Panc1 (cell line): ENCODE measurements at regions not wholly inside any gene's neighbourhood (a gene's known extent, or its start where the extent isn't known, plus 50 kb on each side); places are given as distances from the start of the nearest gene placed in this dataset.
"Not testable (repeated sequence)": the region's sequence is repeated elsewhere in the genome, so short reads cannot be mapped to it uniquely, and the experiment has no call there.

ENCODE experiments used
- ATAC-seq: fragments of 200-7000 bp; cut with Tn5 transposase; 2 replicates; pipeline ENCODE4 v1.9.1; 2020; ENCODE audit warnings: mild to moderate bottlenecking, moderate library complexity
- BruUV-seq: library from RNA; stranded (reverse); fragments of 400-500 nt; replicated peaks from 2 replicates; lab custom pipeline; 2021; lab: Mats Ljungman, UMichigan
- CTCF ChIA-PET: fragments of 300-600 bp; sonication (Branson Sonifier 250); formaldehyde crosslinking; loops from one replicate; lab custom pipeline; 2022; ENCODE audit warnings: antibody characterized with exemption; lab: Charles Lee
- POLR2A ChIA-PET: fragments of 300-600 bp; sonication (Branson Sonifier 250); formaldehyde crosslinking; loops from one replicate; lab custom pipeline; 2022; ENCODE audit warnings: antibody characterized with exemption; lab: Charles Lee
- DNase-seq: peaks from one replicate; pipeline ENCODE4 v3.0.0-alpha.2; 2010; ENCODE audit warnings: low read depth, low spot score
- H3K27ac ChIP-seq: 2 replicates; pipeline ENCODE4 v1.5.1; 2011; ENCODE audit warnings: mild to moderate bottlenecking, low read length, inconsistent platforms
- H3K27me3 ChIP-seq: fragments of 200-500 bp; sonication (Bioruptor generic); 2 replicates; pipeline ENCODE4 v1.6.0; 2014; ENCODE audit warnings: low read length, inconsistent platforms; ENCODE audit not compliant: control insufficient read depth, insufficient read depth
- H3K36me3 ChIP-seq: fragments of 200-500 bp; sonication (Bioruptor generic); 2 replicates; pipeline ENCODE4 v1.5.1; 2014; ENCODE audit warnings: inconsistent platforms, mild to moderate bottlenecking, low read length, moderate library complexity; ENCODE audit not compliant: control insufficient read depth, insufficient read depth
- H3K4me1 ChIP-seq: 2 replicates; pipeline ENCODE4 v1.5.1; 2011; ENCODE audit warnings: inconsistent platforms, mild to moderate bottlenecking, low read length, moderate library complexity; ENCODE audit not compliant: control insufficient read depth, insufficient read depth
- H3K4me3 ChIP-seq, 2 experiments: 2 replicates each; pipeline ENCODE4 v1.5.1; 2011 to 2012; ENCODE audit warnings: low read depth in 2 of 2, low read length in 2 of 2, mild to moderate bottlenecking in 2 of 2, inconsistent platforms in 1 of 2, moderate library complexity in 1 of 2
- H3K9me3 ChIP-seq: fragments of 200-500 bp; sonication (Bioruptor generic); 2 replicates; pipeline ENCODE4 v1.5.1; 2014; ENCODE audit warnings: low read depth, mild to moderate bottlenecking, inconsistent platforms, low read length, moderate library complexity; ENCODE audit not compliant: control insufficient read depth, insufficient read depth
- POLR2AphosphoS5 ChIP-seq: IDR thresholded peaks from 2 replicates; pipeline ENCODE4 v1.6.1; 2012; ENCODE audit warnings: mild to moderate bottlenecking, low read depth, low read length, moderate library complexity
- REST ChIP-seq, 2 experiments: IDR thresholded peaks; 2 replicates each; pipeline ENCODE4 v1.6.1; 2011 to 2012; ENCODE audit warnings: low read depth in 2 of 2, control low read depth in 1 of 2, low read length in 1 of 2, mild to moderate bottlenecking in 1 of 2, moderate library complexity in 1 of 2; ENCODE audit not compliant: insufficient read depth in 1 of 2
- SIN3A ChIP-seq: IDR thresholded peaks from 2 replicates; pipeline ENCODE4 v1.6.1; 2012; ENCODE audit warnings: low read depth, mild to moderate bottlenecking, low read length, moderate library complexity, borderline replicate concordance; ENCODE audit not compliant: insufficient read depth
- TCF7L2 ChIP-seq: IDR thresholded peaks from 2 replicates; pipeline ENCODE4 v1.6.1; 2011; ENCODE audit warnings: mild to moderate bottlenecking, low read depth, low read length, inconsistent platforms
- in situ Hi-C: cut with HindIII; loops from 2 replicates; pipeline ENCODE4 v1.10.0; 2016; ENCODE audit warnings: low sequenced_read_pairs, low pct_unique_long_range_greater_than_20kb
- intact Hi-C: fragments of 100-400 bp; cut with micrococcal nuclease; formaldehyde crosslinking; loops from one replicate; pipeline ENCODE4 v1.10.0; 2022; ENCODE audit not compliant: unreplicated experiment
- TF ChIP-seq, protein P1 (sequence below): fragments of 450-650 bp; IDR thresholded peaks from 2 replicates; pipeline ENCODE4 v1.5.1; 2017; ENCODE audit warnings: mild to moderate bottlenecking

DNA sequence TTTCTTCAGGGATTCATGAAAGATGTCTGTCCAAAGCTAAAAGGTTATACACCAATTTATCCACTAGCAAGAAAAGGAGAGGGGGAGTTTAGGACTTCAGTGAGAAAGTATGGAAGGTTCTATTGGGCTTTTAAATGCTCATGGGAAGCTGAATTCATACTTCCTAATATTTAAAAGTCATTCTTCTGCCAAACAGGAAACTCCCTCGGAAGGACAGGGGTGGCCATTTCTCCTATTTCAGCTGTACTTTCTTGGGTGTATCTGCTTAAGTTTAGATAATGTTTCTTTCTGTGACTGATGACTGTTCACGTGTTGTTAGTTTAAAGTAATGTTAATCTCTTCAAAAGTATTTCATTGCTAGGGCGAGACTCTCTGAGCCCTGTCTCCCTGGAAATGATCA, 80.5 kb upstream of the IFNGR1 start:
- Histone ChIP-seq H3K4me3 (no peak overlapping the region), H3K27me3 (0 out of 2 replicates have a peak, but pooled peaks cover 5% of the 10 kb centered on the region), H3K27ac (no peak overlapping the region), H3K9me3 (no peaks in the 10 kb centered on the region), H3K4me1 (no peaks in the 10 kb centered on the region), H3K36me3 (no peaks in the 10 kb centered on the region)
- no peak for DNase-seq
- POLR2A ChIA-PET, result no interaction called here
- ATAC-seq, result no peak
- in situ Hi-C loops (no loop called here), intact Hi-C loops (no loop called here)
- no TSS peak for BruUV-seq
- CTCF ChIA-PET, result no interaction called here
- TF ChIP-seq TCF7L2 (no peak), SIN3A (no peak), REST (IDR thresholded peaks at IDR 0.05; ENCODE audit: insufficient read depth in 1 of 2, low read depth in 2 of 2, low read length in 1 of 2) (no peak), POLR2AphosphoS5 (no peak)
- TF ChIP-seq, protein P1, sequence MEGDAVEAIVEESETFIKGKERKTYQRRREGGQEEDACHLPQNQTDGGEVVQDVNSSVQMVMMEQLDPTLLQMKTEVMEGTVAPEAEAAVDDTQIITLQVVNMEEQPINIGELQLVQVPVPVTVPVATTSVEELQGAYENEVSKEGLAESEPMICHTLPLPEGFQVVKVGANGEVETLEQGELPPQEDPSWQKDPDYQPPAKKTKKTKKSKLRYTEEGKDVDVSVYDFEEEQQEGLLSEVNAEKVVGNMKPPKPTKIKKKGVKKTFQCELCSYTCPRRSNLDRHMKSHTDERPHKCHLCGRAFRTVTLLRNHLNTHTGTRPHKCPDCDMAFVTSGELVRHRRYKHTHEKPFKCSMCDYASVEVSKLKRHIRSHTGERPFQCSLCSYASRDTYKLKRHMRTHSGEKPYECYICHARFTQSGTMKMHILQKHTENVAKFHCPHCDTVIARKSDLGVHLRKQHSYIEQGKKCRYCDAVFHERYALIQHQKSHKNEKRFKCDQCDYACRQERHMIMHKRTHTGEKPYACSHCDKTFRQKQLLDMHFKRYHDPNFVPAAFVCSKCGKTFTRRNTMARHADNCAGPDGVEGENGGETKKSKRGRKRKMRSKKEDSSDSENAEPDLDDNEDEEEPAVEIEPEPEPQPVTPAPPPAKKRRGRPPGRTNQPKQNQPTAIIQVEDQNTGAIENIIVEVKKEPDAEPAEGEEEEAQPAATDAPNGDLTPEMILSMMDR, result no peak

DNA sequence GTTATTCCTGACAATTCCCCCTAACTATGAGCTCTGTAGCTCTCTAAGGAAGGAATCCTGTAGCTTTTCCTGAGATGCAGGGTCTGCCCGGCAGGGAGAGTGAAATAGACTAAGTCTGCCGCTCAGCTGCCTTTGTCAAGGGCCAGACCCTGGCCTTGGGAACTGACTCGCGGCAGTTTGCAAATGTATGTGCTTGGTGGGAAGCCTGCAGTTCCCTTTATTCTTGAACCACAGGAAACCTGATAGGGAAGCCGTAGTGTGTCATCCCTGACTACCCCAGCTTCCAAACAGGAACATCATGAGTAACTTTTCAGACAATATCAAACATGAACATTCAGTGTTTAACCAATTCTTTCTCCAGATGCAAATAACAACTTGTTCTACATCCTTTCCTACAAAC, 78.7 kb upstream of the IFNGR1 start:
- ATAC-seq, result no peak
- H3K27ac ChIP-seq, result no peak overlapping the region
- no peak overlapping the region for H3K4me3 ChIP-seq
- in situ Hi-C loops, result no loop called here
- no peaks in the 10 kb centered on the region for H3K4me1 ChIP-seq
- ChIA-PET POLR2A (no interaction called here), CTCF (no interaction called here)
- intact Hi-C loops, result no loop called here
- 0 out of 2 replicates have a peak, but pooled peaks cover 2% of the 10 kb centered on the region for H3K27me3 ChIP-seq
- no peak for TF ChIP-seq TCF7L2
- H3K36me3 ChIP-seq, result no peaks in the 10 kb centered on the region
- no TSS peak for BruUV-seq
- DNase-seq, result no peak
- H3K9me3 ChIP-seq, result no peaks in the 10 kb centered on the region

GRCh38 chr6:137292326-137292725, 73.1 kb upstream of the IFNGR1 start:
- intact Hi-C loops, ATAC-seq, BruUV-seq: not testable (repeated sequence)

More at GRCh38 chr6:137292326-137292725, 73.1 kb upstream of the IFNGR1 start:
- CTCF ChIA-PET, result interaction anchor here (0.6 kb wide), 1 partner anchor 22 kb away, joined by 4 read pairs; no protein-coding TSS in a partner anchor
- POLR2A ChIA-PET, in situ Hi-C loops, H3K27ac ChIP-seq, H3K9me3 ChIP-seq, H3K4me1 ChIP-seq, H3K27me3 ChIP-seq, H3K36me3 ChIP-seq, DNase-seq, H3K4me3 ChIP-seq: not testable (repeated sequence)
